ENCODE measurements at regions not wholly inside any gene's neighbourhood (a gene's known extent, or its start where the extent isn't known, plus 50 kb on each side); places are given as distances from the start of the nearest gene placed in this dataset.
"Not testable (repeated sequence)": the region's sequence is repeated elsewhere in the genome, so short reads cannot be mapped to it uniquely, and the experiment has no call there.

GRCh38 chr3:152595975-152596821 is 238.7 kb upstream of the P2RY1 start:
- Mint-ChIP-seq H3K27me3 (peaks cover 4% of the 10 kb centered on the region), H3K27ac (peak overlapping the region; percentile 66)
- CTCF ChIA-PET: interaction anchor here (0.7 to 1.9 kb wide), 3 partner anchors 9 to 262 kb away, joined by 3 to 4 read pairs (median 3); no protein-coding TSS in a partner anchor

GRCh38 chr3:152596832-152597231 is 238.1 kb upstream of the P2RY1 start:
- not testable (repeated sequence) for H3K27me3 Mint-ChIP-seq, DNase-seq, H3K9me3 Mint-ChIP-seq, H3K36me3 Mint-ChIP-seq, H3K27ac Mint-ChIP-seq, H3K4me3 Mint-ChIP-seq
- H3K4me1 Mint-ChIP-seq: peaks cover 13% of the 10 kb centered on the region
- CTCF ChIA-PET: interaction anchor here (0.7 to 1.9 kb wide), 2 partner anchors 9 to 262 kb away, joined by 3 to 4 read pairs; no protein-coding TSS in a partner anchor

More at GRCh38 chr3:152595975-152596821, 238.7 kb upstream of the P2RY1 start:
- H3K36me3 Mint-ChIP-seq: no peaks in the 10 kb centered on the region
- H3K9me3 Mint-ChIP-seq: no peaks in the 10 kb centered on the region
- peaks cover 13% of the 10 kb centered on the region for H3K4me1 Mint-ChIP-seq
- H3K4me3 Mint-ChIP-seq: no peak overlapping the region
- DNase-seq: peak; percentile 37

- no peak for DNase-seq
- H3K4me3 Mint-ChIP-seq: no peak overlapping the region
- no peak overlapping the region for H3K27ac Mint-ChIP-seq
- H3K27me3 Mint-ChIP-seq: peaks cover 4% of the 10 kb centered on the region
- H3K9me3 Mint-ChIP-seq: no peaks in the 10 kb centered on the region
- CTCF ChIA-PET: interaction anchor here (0.6 kb wide), 1 partner anchor 859 kb away, joined by 3 read pairs; no protein-coding TSS in a partner anchor
- no peaks in the 10 kb centered on the region for H3K4me1 Mint-ChIP-seq
- no peaks in the 10 kb centered on the region for H3K36me3 Mint-ChIP-seq
Observed at GRCh38 chr3:152606146-152606545, 228.8 kb upstream of the P2RY1 start.

DNA sequence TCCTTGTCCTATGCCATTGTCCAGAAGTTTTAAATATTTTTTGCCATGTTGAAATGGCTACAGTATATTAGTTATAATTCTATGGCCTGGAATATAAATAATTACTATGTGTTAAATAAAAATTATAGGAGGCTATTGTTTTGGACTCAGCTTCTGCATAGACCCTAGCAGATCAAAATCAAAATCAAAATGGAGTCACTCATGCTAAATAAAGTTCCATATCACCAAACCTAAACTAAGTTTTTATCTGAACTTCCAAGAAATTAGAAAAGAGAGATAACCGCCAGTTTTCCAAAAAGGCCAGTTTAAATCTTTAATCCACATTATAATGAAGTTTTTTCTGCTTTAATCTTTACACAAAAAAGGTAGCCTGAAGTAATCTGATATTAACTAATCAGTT is 227.8 kb upstream of the P2RY1 start:
- Mint-ChIP-seq H3K9me3 (no peaks in the 10 kb centered on the region), H3K36me3 (no peaks in the 10 kb centered on the region), H3K27me3 (peaks cover 4% of the 10 kb centered on the region), H3K4me1 (no peaks in the 10 kb centered on the region), H3K27ac (no peak overlapping the region), H3K4me3 (no peak overlapping the region)
- CTCF ChIA-PET: no interaction called here
- DNase-seq: no peak

GRCh38 chr3:152608696-152609594 is 226.0 kb upstream of the P2RY1 start:
- CTCF ChIA-PET: no interaction called here
- H3K4me3 Mint-ChIP-seq: no peak overlapping the region
- peaks cover 4% of the 10 kb centered on the region for H3K27me3 Mint-ChIP-seq

GRCh38 chr3:152609891-152610290 is 225.0 kb upstream of the P2RY1 start:
- peaks cover 1% of the 10 kb centered on the region for H3K27me3 Mint-ChIP-seq
- H3K4me3 Mint-ChIP-seq: no peak overlapping the region
- no peak overlapping the region for H3K27ac Mint-ChIP-seq
- no peaks in the 10 kb centered on the region for H3K36me3 Mint-ChIP-seq
- no peaks in the 10 kb centered on the region for H3K9me3 Mint-ChIP-seq
- no peak for DNase-seq
- H3K4me1 Mint-ChIP-seq: no peaks in the 10 kb centered on the region
- CTCF ChIA-PET: no interaction called here

More at GRCh38 chr3:152608696-152609594, 226.0 kb upstream of the P2RY1 start:
- DNase-seq: no peak
- no peaks in the 10 kb centered on the region for H3K36me3 Mint-ChIP-seq
- H3K27ac Mint-ChIP-seq: no peak overlapping the region
- H3K9me3 Mint-ChIP-seq: no peaks in the 10 kb centered on the region
- H3K4me1 Mint-ChIP-seq: no peaks in the 10 kb centered on the region

GRCh38 chr3:152610622-152611021 is 224.3 kb upstream of the P2RY1 start:
- CTCF ChIA-PET: no interaction called here
- no peak overlapping the region for H3K27ac Mint-ChIP-seq
- no peaks in the 10 kb centered on the region for H3K9me3 Mint-ChIP-seq

DNA sequence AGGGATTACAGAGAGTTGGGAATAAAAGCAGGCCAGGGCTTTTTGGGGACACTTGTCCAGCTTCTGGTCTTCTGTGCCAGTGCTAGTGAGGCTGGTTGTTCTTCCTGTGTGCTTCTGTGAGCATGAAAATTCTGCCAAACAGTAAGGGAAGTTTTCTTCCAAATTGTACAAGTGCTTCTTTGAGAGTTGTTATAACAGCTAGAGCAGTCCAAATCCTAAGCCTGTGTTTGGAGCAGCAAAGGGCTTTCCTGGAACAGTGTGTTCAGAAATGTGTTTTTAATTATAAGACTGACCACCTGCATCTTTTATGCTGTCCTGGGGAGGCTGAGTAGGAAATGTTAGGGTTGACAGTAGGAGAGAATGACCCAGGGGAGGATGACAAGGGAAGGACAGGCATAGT is 223.0 kb upstream of the P2RY1 start:
- no peaks in the 10 kb centered on the region for H3K36me3 Mint-ChIP-seq
- CTCF ChIA-PET: no interaction called here
- H3K4me1 Mint-ChIP-seq: no peaks in the 10 kb centered on the region
- no peaks in the 10 kb centered on the region for H3K27me3 Mint-ChIP-seq
- H3K4me3 Mint-ChIP-seq: no peak overlapping the region
- no peak overlapping the region for H3K27ac Mint-ChIP-seq
- DNase-seq: no peak
- no peaks in the 10 kb centered on the region for H3K9me3 Mint-ChIP-seq

More at GRCh38 chr3:152610622-152611021, 224.3 kb upstream of the P2RY1 start:
- no peaks in the 10 kb centered on the region for H3K27me3 Mint-ChIP-seq
- no peak overlapping the region for H3K4me3 Mint-ChIP-seq
- no peaks in the 10 kb centered on the region for H3K36me3 Mint-ChIP-seq
- no peaks in the 10 kb centered on the region for H3K4me1 Mint-ChIP-seq
- no peak for DNase-seq

DNA sequence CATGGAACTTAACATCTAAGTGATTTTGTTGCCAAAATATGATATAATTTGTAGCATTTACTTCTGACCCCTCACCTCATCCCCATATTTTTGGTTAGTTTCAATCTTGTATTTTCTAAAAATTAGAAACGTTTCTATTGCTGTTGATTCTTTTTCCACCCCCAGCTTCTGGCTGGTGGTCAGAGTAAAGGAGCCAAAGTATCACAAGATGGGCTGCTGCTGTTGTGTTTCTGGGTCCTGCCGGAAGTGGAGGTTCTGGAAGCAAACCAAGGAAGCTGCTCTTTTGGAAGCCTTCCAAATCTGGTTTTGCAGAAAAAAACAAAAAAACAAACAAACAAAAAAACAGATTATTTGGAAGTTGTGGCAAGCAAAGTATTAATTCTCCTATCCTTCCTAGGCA is 221.1 kb upstream of the P2RY1 start:
- H3K9me3 Mint-ChIP-seq: no peaks in the 10 kb centered on the region
- H3K27ac Mint-ChIP-seq: no peak overlapping the region
- no peak overlapping the region for H3K4me3 Mint-ChIP-seq
- H3K36me3 Mint-ChIP-seq: no peaks in the 10 kb centered on the region
- CTCF ChIA-PET: no interaction called here
- H3K27me3 Mint-ChIP-seq: no peaks in the 10 kb centered on the region
- no peaks in the 10 kb centered on the region for H3K4me1 Mint-ChIP-seq
- no peak for DNase-seq

DNA sequence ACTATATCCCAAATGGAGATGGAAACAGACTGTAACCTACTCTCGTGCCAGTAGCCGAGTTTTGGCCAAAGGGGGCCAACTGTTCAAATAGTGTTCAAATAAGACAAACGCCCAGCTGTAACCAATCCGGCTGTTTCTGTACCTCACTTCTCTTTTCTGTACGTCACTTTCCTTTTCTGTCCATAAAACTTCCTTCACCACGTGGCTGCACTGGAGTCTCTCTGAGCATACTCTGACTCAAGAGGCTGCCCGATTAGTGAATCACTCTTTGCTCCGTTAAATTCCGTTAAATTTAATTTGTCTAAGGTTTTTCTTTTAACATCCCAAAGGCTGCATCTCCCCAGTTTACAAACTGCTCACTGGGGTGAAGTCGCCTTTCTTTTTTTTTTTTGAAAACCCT is 219.2 kb upstream of the P2RY1 start:
- Mint-ChIP-seq H3K9me3 (no peaks in the 10 kb centered on the region), H3K4me3 (no peak overlapping the region), H3K4me1 (no peaks in the 10 kb centered on the region), H3K27ac (no peak overlapping the region), H3K36me3 (no peaks in the 10 kb centered on the region), H3K27me3 (no peaks in the 10 kb centered on the region)
- CTCF ChIA-PET: no interaction called here
- no peak for DNase-seq

- DNase-seq: no peak
- Mint-ChIP-seq H3K36me3 (no peaks in the 10 kb centered on the region), H3K27me3 (no peaks in the 10 kb centered on the region), H3K4me1 (no peaks in the 10 kb centered on the region), H3K9me3 (no peaks in the 10 kb centered on the region), H3K27ac (no peak overlapping the region), H3K4me3 (no peak overlapping the region)
- CTCF ChIA-PET: no interaction called here
Observed at GRCh38 chr3:152617609-152618008, 217.3 kb upstream of the P2RY1 start.

DNA sequence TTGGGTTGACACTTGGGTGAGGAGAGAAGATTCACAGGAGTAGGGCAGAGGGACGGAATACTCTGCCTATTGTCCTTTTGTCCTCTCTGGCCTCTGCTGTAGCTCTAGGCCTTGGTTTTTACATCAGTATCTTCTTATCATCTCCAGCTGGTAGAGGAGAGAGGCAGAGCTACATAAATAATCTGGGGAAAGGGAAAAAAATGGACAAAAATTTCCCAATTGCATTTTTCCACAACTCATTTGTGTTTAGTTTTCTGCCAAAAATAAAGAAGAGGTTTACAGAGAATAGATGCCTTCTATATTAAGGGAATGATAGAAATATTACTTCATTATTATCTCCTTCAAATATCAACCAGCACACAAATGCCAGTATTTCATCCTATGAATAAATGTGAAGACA is 216.4 kb upstream of the P2RY1 start:
- CTCF ChIA-PET: no interaction called here
- no peak for DNase-seq
- Mint-ChIP-seq H3K36me3 (no peaks in the 10 kb centered on the region), H3K27me3 (no peaks in the 10 kb centered on the region), H3K4me3 (no peak overlapping the region), H3K9me3 (no peaks in the 10 kb centered on the region), H3K4me1 (no peaks in the 10 kb centered on the region), H3K27ac (no peak overlapping the region)

DNA sequence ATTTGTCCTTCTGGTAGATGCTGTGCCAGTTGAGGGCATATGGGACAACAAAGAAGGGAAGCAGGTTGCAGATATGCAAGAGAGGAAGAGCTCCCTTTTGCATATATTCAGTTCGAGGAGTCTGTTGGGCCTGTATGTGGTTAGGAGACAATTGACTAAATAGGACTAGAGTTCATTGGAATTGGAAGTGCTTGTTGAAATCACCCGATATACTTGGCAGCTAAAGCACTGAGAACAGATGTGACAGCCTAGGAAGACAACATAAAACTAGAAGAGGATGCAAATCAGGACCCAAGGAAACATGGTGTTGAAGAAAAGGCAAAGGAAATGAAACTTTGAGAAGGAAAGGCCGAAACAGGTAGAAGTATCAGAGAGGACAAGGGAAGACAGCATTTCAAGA is 215.2 kb upstream of the P2RY1 start:
- Mint-ChIP-seq H3K36me3 (no peaks in the 10 kb centered on the region), H3K27me3 (no peaks in the 10 kb centered on the region), H3K9me3 (no peaks in the 10 kb centered on the region), H3K4me1 (no peaks in the 10 kb centered on the region), H3K27ac (no peak overlapping the region), H3K4me3 (no peak overlapping the region)
- DNase-seq: no peak
- CTCF ChIA-PET: no interaction called here

DNA sequence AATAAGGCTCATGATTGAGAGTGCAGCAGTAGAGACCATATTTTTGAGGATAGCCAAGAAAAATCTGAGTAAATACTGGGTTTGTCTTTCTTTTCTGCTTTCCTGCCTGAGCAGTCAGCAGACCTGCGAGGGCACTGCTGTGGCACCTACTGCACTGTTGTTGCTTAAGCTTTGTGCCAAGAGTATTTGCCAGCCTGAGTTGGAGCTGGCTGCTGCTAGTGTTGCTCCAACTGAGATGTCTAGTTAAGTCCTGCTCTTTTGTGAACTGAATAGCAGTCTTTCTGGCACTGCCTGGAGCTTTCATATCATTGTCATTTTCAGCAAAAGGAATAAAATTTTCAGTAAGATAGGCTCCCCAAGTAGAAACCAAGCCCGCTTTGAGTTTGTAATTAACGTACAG is 214.5 kb upstream of the P2RY1 start:
- CTCF ChIA-PET: no interaction called here
- Mint-ChIP-seq H3K4me3 (no peak overlapping the region), H3K4me1 (no peaks in the 10 kb centered on the region), H3K9me3 (no peaks in the 10 kb centered on the region), H3K36me3 (no peaks in the 10 kb centered on the region), H3K27ac (no peak overlapping the region), H3K27me3 (no peaks in the 10 kb centered on the region)
- DNase-seq: no peak

Measured in activated naive CD4-positive, alpha-beta T cell treated with anti-CD3 and anti-CD28 coated beads, Interleukin-2, amount 10 ng/mL, durations not matched to agents 7 days and 5 days (primary cell).